Activated T-helper 1 cell treated with Interleukin-2 at 50 U/mL for 16 hours (primary cell): ENCODE measurements at regions not wholly inside any gene's neighbourhood (a gene's known extent, or its start where the extent isn't known, plus 50 kb on each side); places are given as distances from the start of the nearest gene placed in this dataset.
"Not testable (repeated sequence)": the region's sequence is repeated elsewhere in the genome, so short reads cannot be mapped to it uniquely, and the experiment has no call there.

Source experiments
- DNase-seq: peaks from one replicate; pipeline ENCODE4 v3.0.0-alpha.2; 2020; ENCODE audit warnings: low read depth

DNA sequence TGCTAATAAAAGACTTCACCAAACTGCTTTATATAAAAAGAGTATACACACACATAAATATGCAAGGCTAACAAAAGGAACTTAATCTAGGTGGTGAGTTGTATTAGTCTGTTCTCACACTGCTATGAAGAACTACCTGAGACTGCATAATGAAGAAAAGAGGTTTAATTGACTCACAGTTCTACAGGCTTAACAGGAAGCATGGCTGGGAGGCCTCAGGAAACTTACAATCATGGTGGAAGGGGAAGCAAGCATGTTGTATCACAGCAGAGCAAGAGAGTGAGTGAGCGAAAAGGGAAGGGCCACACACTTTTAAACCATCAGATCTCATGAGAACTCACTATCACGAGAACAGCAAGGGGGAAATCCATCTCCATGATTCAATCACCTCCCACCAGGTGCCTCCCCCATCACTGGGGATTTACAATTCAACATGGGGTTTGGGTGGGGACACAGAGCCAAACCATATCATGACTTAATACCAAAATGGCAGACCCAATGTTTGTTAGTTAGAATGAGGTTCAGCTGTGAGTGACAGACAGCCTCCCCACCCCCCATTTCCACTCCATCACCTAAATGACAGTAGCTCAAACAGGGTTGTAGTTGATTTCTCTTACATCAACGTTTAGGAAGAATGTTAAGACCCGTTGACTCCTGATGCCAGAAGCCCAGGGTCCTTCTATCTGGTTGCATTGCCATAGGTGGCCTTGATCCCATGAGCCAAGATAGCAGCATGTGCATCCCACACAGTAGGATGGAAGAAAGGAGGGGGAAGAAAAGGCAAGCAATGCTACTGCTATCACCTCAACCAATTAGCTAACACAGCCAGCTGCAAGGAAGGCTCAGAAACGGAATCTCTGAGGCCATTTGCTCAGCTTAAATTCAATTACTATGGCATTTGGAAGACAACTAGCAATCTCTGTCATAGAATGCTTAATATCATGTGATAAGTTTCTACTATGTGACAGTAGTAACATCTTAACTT, 77.0 kb downstream of the CCDC71L start:
- no peak for DNase-seq

GRCh38 chr7:106583100-106583499, 77.9 kb downstream of the CCDC71L start:
- no peak for DNase-seq

- no peak for DNase-seq
Measured at GRCh38 chr7:106582365-106582764, 78.6 kb downstream of the CCDC71L start.

GRCh38 chr7:106579086-106579485, 81.9 kb downstream of the CCDC71L start:
- DNase-seq = not testable (repeated sequence)

DNA sequence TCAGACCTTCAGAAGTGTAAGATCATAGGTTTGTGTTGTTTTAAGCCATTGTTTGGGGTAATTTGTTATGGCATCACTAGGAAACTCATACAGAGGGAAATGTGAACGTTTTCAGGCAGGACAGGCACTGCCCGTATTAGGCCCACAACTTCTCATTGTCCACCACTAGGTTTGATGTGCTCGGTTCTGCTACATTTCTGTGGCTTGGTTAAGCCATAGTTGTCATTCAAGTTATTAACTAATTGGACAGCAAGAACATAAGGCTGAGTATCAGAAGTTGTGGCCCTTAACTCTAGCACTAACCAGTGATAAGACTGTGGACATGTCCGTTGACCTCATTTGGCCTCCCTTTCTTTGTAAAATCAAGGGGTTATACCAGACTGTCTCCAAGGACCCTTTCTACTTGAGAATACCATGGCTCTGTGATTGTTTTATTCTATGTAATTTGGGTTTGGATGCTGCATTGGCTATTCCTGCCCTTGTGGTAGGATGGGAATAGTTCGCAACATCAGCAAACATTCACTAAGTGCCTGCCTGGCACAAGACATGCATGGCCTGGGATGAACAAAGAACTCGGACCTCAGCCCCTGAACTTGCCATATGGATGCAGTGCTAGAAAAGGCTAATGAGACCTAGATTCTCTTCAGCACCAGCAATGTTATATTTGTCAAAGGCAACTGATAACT, 85.7 kb downstream of the CCDC71L start:
- DNase-seq = no peak

DNA sequence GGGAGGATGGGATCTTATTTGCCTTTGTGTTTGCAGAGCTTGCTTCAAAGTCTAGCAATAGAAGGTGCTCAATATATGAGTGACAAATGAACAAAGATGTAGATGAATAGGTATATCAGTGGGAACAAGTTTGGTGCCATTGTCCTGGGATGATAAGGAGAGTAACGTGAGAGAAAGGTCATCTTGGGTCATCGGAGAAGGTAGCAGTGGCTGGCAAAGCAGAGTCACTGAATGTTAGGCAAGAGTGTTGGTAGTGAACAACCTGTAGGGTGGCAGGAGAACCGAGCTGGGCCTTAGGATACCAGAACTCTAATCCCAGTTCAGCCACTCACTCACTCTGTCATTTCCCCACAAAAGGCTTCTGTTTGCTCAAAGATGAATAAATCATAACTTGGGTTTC, 87.2 kb downstream of the CCDC71L start:
- no peak for DNase-seq

- DNase-seq = no peak
Measured at GRCh38 chr7:106573125-106573663, 87.8 kb downstream of the CCDC71L start.

- no peak for DNase-seq
Measured at GRCh38 chr7:106572394-106573124, 88.4 kb downstream of the CCDC71L start.

DNA sequence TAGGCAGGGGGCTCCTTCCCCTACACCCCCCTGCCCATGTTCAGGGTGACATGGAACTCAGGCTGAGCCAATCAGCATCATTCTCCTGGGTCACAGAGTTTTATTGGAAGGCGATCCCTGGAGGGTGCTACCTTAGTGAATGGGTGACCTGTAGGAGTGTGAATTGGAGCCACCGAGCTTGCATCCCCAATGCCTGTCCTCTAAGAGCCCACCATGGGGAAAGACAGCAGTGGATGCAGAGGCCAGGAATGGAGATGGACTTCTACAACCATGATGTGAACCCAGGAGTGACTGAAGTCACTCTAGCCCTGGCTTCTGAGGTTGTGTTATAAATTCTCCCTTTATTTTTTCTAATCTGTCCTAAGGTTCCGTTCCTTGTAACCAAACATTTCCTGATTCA, 89.4 kb downstream of the CCDC71L start:
- no peak for DNase-seq

DNA sequence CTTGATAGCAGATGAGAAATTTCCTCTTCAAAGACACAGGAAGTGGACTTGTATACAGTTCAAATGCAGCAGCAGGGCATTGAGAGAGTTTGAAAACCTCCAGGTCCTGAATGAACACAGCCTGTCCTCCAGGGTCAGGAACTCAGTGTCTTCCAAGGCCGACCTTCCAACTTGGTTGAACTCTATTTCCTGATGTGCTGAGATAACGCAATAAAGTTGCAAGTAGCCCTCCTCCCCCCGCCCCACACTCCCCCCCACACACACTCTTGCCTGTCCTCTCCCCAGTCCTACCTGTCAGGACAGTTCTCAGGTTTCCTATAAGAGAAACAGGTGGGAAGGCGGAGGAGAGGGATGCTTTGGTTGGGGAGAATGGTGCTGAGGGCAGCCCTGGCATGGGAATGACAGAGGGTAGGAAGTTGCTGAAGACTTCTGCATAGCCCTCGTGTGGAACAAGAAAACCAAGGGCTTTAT, 90.0 kb downstream of the CCDC71L start:
- no peak for DNase-seq

DNA sequence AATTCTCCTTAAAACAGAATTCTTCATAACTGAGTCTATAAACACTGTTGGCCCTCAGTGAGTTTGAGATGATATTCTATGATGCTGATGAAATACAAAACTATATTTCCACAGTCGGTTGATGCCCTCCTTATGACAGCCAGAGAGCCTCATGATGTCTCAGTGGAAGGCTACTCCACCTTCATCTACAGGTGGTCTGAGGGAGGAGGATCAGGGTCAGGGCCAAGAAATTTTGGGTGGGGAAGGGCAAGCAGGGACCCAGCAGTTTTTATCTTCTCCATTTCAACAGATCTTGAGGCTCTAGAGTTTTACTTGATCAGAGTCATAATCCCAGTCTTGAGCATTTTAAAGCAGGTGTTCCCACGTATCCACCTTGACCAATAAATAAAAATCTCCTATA, 90.8 kb downstream of the CCDC71L start:
- no peak for DNase-seq

GRCh38 chr7:106569500-106569929, 91.4 kb downstream of the CCDC71L start:
- no peak for DNase-seq

- no peak for DNase-seq
Measured at GRCh38 chr7:106568680-106569499, 92.1 kb downstream of the CCDC71L start.

GRCh38 chr7:106568002-106568679, 92.8 kb downstream of the CCDC71L start:
- no peak for DNase-seq

DNA sequence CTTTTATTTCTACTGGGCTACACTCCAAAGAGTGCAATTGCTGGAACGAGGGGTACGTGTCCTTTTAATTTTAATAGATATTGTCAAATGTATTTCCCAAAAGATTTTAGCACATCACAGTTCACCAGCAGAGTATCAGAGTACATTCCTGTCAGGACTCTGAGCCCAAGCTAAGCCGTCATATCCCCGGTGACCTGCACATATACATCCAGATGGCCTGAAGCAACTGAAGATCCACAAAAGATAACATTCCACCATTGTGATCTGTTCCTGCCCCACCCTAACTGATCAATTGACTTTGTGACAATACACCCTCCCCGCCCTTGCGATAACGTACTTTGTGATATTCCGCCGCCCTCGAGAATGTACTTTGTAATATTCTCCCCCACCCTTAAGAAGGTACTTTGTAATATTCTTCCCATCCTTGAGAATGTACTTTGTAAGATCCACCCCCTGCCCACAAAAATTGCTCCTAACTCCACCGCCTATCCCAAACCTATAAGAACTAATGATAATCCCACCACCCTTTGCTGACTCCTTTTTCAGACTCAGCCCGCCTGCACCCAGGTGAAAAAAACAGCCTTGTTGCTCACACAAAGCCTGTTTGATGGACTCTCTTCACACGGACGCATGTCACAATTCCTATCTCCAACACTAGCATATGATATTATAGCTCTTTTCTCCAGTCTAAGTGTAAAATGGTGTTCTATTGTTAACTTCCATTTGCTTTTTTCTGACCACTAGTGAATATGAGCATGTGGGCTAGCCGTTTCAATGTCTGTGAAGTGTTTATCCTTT, 93.6 kb downstream of the CCDC71L start:
- not testable (repeated sequence) for DNase-seq

- DNase-seq = no peak
Measured at GRCh38 chr7:106566672-106567071, 94.3 kb downstream of the CCDC71L start.

DNA sequence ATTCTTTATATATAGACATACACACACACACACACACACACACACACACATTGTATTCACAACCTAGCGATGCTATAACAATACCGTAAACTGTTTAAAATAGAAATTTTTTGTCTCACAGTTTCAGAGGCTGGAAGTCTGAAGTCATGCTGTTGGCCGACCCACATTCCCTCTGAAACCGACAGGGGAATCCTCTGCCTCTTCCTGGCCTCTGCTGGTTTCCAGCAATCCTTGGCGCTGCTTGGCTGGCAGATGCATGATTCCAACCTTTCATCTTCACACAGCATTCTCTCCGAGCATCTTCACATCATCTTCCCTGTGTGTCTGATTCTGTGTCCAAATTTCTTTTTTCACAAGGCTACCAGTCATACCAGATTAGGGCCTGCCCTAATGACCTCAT, 94.8 kb downstream of the CCDC71L start:
- no peak for DNase-seq

DNA sequence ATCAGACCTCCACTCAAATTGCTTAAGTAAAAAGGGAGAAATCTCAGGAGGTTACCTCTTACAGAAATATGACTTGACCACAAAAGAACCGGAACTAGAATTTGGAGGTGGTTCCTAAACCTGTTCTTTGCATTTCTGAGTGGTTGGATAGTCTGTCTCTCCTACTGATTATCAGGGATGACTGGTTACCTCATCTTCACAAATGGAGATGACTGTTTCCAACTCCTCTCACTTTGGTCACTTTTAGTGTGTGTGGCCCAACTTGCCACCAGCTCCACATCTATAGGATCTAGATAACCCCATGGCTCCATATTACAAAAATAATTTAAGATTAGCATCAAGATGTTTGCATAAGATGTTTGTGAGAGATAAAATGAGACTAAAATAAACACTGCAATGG, 95.5 kb downstream of the CCDC71L start:
- no peak for DNase-seq

DNA sequence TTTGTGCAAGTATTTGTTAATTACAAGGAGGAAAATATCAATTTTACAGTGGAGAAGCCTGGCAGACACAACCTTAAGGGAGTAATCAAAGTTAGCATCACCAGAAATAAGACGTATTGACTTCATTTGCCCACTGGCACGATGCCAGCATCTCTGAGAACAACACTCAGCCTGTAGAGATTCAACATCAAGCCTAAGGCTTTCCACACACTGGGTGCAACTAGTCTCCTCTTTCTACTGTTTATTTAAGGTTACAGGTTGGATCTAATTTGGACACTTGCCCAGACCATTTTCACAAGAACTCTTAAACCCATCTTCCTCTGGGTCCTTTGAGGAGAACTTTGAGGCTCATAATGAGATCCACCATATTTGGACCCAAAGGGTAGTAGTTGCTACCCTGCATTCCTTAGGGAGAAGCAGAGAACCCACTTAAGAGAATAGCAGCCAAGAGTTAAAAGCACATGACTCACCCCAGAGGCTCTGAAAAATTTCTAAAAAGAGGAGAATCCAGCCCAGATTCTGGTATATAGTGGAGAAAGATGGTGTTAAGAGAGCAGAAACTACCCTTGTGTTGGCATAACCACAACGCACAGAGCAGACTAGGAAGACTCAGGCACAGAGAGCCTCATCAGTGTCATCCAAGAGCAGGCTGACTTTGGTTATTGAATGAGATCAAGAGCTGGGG, 97.3 kb downstream of the CCDC71L start:
- DNase-seq = no peak
